KMS-11 (cell line): ENCODE measurements at regions not wholly inside any gene's neighbourhood (a gene's known extent, or its start where the extent isn't known, plus 50 kb on each side); places are given as distances from the start of the nearest gene placed in this dataset.

ENCODE experiments used
- H2AFZ ChIP-seq: fragments of 200-600 bp; sonication (generic); 2 replicates; pipeline ENCODE4 v1.6.1; 2016; ENCODE audit warnings: antibody characterized with exemption, mixed run types, low read depth
- H3K27ac ChIP-seq: fragments of 200-600 bp; sonication (generic); 2 replicates; pipeline ENCODE4 v1.6.1; 2016; ENCODE audit warnings: mild to moderate bottlenecking, mixed run types
- H3K27me3 ChIP-seq: fragments of 200-600 bp; sonication (generic); 2 replicates; pipeline ENCODE4 v1.6.1; 2017; ENCODE audit warnings: mild to moderate bottlenecking, low read depth, mixed run types, moderate library complexity; ENCODE audit not compliant: insufficient read depth
- H3K36me3 ChIP-seq: fragments of 200-600 bp; sonication (generic); 2 replicates; pipeline ENCODE4 v1.6.1; 2017; ENCODE audit warnings: mild to moderate bottlenecking, mixed run types; ENCODE audit not compliant: insufficient read depth
- H3K4me1 ChIP-seq: fragments of 200-600 bp; sonication (generic); 2 replicates; pipeline ENCODE4 v1.6.1; 2016; ENCODE audit warnings: mild to moderate bottlenecking, low read depth, mixed run types; ENCODE audit not compliant: poor library complexity, severe bottlenecking
- H3K4me2 ChIP-seq: fragments of 200-600 bp; sonication (generic); 2 replicates; pipeline ENCODE4 v1.7.0; 2016; ENCODE audit warnings: mild to moderate bottlenecking, mixed run types
- H3K4me3 ChIP-seq: fragments of 200-600 bp; sonication (generic); IDR thresholded peaks from 2 replicates; pipeline ENCODE4 v1.6.1; 2017; ENCODE audit warnings: low read depth, low read length, mixed read lengths; ENCODE audit not compliant: insufficient read depth
- H3K79me2 ChIP-seq: fragments of 200-600 bp; sonication (generic); 2 replicates; pipeline ENCODE4 v1.6.1; 2016; ENCODE audit warnings: low read depth, mixed run types; ENCODE audit not compliant: insufficient read depth
- H3K9ac ChIP-seq: fragments of 200-600 bp; sonication (generic); 2 replicates; pipeline ENCODE4 v1.6.1; 2016; ENCODE audit warnings: mild to moderate bottlenecking, mixed run types
- H4K20me1 ChIP-seq: fragments of 200-600 bp; sonication (generic); 2 replicates; pipeline ENCODE4 v1.6.1; 2016; ENCODE audit warnings: mild to moderate bottlenecking, mixed run types; ENCODE audit not compliant: insufficient read depth
- TF ChIP-seq, protein P1 (sequence below): fragments of 200-600 bp; sonication (generic); conservative IDR thresholded peaks from 2 replicates; pipeline ENCODE4 v1.6.1; 2017; ENCODE audit warnings: low read depth, mild to moderate bottlenecking, antibody characterized with exemption, low read length, moderate library complexity, mixed read lengths

DNA sequence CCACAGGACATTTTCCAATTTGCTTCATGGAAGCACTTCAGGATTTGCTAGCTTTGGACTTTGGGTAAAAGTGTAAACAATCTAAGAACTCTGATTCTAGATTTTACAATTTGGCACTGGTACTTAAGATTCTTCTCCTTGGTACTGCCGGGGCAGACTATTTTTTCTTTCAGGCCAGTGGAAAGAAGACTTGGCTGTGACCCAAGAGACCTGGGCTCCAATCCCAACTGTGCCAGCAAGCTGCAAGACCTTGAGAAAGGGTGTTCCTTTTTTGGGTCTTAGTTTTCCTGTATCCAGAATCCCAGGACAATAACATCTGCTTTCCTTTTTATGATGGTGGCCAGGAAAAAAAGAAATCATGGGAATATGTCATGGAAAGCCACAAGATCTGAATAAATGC, 148.1 kb upstream of the CRY1 start:
- no peak overlapping the region for H2AFZ ChIP-seq
- no peak overlapping the region for H3K4me3 ChIP-seq
- no peaks in the 10 kb centered on the region for H3K27me3 ChIP-seq
- H3K79me2 ChIP-seq, result no peaks in the 10 kb centered on the region
- H4K20me1 ChIP-seq, result no peaks in the 10 kb centered on the region
- H3K4me2 ChIP-seq, result no peak overlapping the region
- no peak overlapping the region for H3K27ac ChIP-seq
- H3K36me3 ChIP-seq, result no peaks in the 10 kb centered on the region
- TF ChIP-seq, protein P1, sequence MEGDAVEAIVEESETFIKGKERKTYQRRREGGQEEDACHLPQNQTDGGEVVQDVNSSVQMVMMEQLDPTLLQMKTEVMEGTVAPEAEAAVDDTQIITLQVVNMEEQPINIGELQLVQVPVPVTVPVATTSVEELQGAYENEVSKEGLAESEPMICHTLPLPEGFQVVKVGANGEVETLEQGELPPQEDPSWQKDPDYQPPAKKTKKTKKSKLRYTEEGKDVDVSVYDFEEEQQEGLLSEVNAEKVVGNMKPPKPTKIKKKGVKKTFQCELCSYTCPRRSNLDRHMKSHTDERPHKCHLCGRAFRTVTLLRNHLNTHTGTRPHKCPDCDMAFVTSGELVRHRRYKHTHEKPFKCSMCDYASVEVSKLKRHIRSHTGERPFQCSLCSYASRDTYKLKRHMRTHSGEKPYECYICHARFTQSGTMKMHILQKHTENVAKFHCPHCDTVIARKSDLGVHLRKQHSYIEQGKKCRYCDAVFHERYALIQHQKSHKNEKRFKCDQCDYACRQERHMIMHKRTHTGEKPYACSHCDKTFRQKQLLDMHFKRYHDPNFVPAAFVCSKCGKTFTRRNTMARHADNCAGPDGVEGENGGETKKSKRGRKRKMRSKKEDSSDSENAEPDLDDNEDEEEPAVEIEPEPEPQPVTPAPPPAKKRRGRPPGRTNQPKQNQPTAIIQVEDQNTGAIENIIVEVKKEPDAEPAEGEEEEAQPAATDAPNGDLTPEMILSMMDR, result no peak
- no peak overlapping the region for H3K9ac ChIP-seq
- H3K4me1 ChIP-seq, result no peaks in the 10 kb centered on the region

GRCh38 chr12:107242189-107242588, 148.8 kb upstream of the CRY1 start:
- Histone ChIP-seq H3K4me2 (no peak overlapping the region), H3K4me1 (no peaks in the 10 kb centered on the region), H4K20me1 (no peaks in the 10 kb centered on the region), H3K27ac (no peak overlapping the region), H2AFZ (no peak overlapping the region), H3K36me3 (no peaks in the 10 kb centered on the region), H3K9ac (no peak overlapping the region), H3K4me3 (no peak overlapping the region), H3K79me2 (no peaks in the 10 kb centered on the region), H3K27me3 (no peaks in the 10 kb centered on the region)
- TF ChIP-seq, protein P1, result no peak

GRCh38 chr12:107243341-107243740, 150.0 kb upstream of the CRY1 start:
- H2AFZ ChIP-seq, result no peak overlapping the region
- H3K9ac ChIP-seq, result no peak overlapping the region
- no peaks in the 10 kb centered on the region for H3K4me1 ChIP-seq
- TF ChIP-seq, protein P1, result no peak
- no peaks in the 10 kb centered on the region for H3K36me3 ChIP-seq
- H3K4me3 ChIP-seq, result no peak overlapping the region
- H3K27ac ChIP-seq, result no peak overlapping the region
- H3K79me2 ChIP-seq, result no peaks in the 10 kb centered on the region
- H3K27me3 ChIP-seq, result no peaks in the 10 kb centered on the region
- H4K20me1 ChIP-seq, result no peaks in the 10 kb centered on the region
- H3K4me2 ChIP-seq, result no peak overlapping the region

DNA sequence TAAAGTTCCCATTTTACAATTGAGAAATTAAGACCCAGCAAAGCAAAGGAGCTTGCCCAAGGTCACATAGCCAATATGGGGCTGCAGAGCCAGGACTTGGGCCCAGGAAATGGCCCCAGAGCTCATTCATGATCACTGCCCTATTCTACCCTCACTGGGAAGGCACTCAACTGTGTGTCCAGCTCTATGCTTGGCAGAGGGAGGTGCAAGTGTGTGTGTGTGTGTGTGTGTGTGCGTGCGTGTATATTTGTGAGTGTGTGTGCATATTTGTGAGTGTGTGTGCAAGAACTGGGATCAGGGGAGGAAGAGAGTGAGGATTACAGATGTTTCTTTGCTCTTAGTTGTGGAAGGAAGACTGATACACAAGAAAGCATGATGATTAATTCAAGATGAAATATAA, 151.2 kb upstream of the CRY1 start:
- Histone ChIP-seq H3K36me3 (no peaks in the 10 kb centered on the region), H3K79me2 (no peaks in the 10 kb centered on the region), H3K4me3 (no peak overlapping the region), H3K27ac (no peak overlapping the region), H2AFZ (no peak overlapping the region), H3K9ac (no peak overlapping the region), H3K27me3 (no peaks in the 10 kb centered on the region), H3K4me2 (no peak overlapping the region), H4K20me1 (no peaks in the 10 kb centered on the region), H3K4me1 (no peaks in the 10 kb centered on the region)
- TF ChIP-seq, protein P1, result no peak
